Esophagus squamous epithelium (tissue), 5 donors: ENCODE measurements at regions not wholly inside any gene's neighbourhood (a gene's known extent, or its start where the extent isn't known, plus 50 kb on each side); places are given as distances from the start of the nearest gene placed in this dataset.

Experiments
- DNase-seq: peaks from one replicate; lab custom pipeline; 2025; lab: John Stamatoyannopoulos, UW
- H3K27ac ChIP-seq, 4 donors: fragments of 200-600 bp; sonication (generic); one replicate each; pipeline ENCODE4 v1.5.1; 2016 to 2019; ENCODE audit warnings: mild to moderate bottlenecking in 1 of 4
- H3K27me3 ChIP-seq, 4 donors: fragments of 200-600 bp; sonication (generic); 1 replicate in 3 of 4; 2 replicates in 1 of 4; pipeline versions ENCODE4 v1.5.1 to v1.6.0; 2017 to 2021; ENCODE audit warnings: antibody characterized with exemption in 1 of 4
- H3K36me3 ChIP-seq, 3 donors: fragments of 200-600 bp; sonication (generic); one replicate each; pipeline ENCODE4 v1.5.1; 2016 to 2019
- H3K4me1 ChIP-seq, 3 donors: fragments of 200-600 bp; sonication (generic); one replicate each; pipeline ENCODE4 v1.5.1; 2017 to 2019
- H3K4me3 ChIP-seq, 4 donors: fragments of 200-600 bp; sonication (generic); 1 replicate in 3 of 4; 2 replicates in 1 of 4; pipeline ENCODE4 v1.5.1; 2016 to 2019; ENCODE audit warnings: mild to moderate bottlenecking in 2 of 4, moderate library complexity in 1 of 4
- H3K9me3 ChIP-seq, 3 donors: fragments of 200-600 bp; sonication (generic); one replicate each; pipeline ENCODE4 v1.5.1; 2016 to 2019
- POLR2A ChIP-seq, 4 donors: fragments of 450-650 bp; IDR thresholded peaks; one replicate each; pipeline ENCODE4 v1.6.1; 2017; ENCODE audit warnings: antibody characterized with exemption in 4 of 4, mild to moderate bottlenecking in 4 of 4, moderate library complexity in 3 of 4
- WGBS, 2 donors: methylation state at CpG; one replicate each; pipeline ENCODE4 v1.1.5; 2018; 5-methylcytosine and 5-hydroxymethylcytosine counted together
- intact Hi-C: fragments of 100-400 bp; cut with DNase I; formaldehyde crosslinking; loops from one replicate; pipeline ENCODE4 v1.15.0; 2022
- TF ChIP-seq, protein P1 (sequence below), 6 experiments: fragments of 450-650 bp in 4 of 6; fragments of 200-600 bp in 2 of 6; sonication (generic) in 2 of 6; IDR thresholded peaks; one replicate each; pipeline ENCODE4 v1.5.1; 2016 to 2019; ENCODE audit warnings: antibody characterized with exemption in 6 of 6, mild to moderate bottlenecking in 4 of 6, moderate library complexity in 4 of 6
- donor health status: DM: yes; HTN: yes; CAD: no.

DNA sequence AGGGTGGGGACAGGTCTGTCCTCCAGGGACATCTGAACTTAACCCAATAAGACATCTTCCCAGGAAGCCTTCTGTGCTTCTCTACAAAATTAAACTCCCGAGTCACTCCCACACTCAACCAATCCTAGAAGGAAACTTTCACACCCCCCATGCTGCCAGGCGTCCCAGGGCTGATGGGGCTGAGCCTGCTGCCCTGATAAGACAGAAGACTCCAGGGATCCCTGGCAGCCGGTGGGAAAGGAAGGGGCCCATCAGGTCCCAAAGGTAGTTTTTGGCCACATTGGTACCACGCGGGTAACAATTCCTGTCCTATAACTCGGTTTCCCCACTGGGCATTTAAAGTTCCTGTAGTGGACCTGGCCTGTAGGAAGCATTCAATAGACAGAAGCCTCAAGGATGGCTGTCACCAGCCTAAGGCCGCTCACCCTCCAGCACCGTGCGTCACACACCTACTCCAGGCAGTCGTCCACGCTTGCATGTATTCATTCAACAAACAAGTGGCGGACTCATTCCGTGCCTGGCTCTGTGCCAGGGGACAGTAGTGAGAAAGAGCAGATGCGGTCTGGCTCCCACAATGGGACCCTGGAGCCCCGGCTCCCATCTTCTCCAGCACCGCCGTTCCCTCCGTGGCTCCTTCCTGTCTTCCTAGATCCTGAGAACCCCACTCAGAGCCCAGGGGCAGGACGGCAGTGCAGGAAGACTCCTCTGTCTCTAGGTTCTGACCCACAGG is 465.2 kb downstream of the NPHP4 start:
- intact Hi-C loops, result no loop called here
- H3K27ac ChIP-seq, result no peak overlapping the region
- H3K9me3 ChIP-seq, result no peaks in the 10 kb centered on the region
- WGBS, 2 donors, result 76 to 79% methylated on average over 13 to 16 of the region's 19 CpGs
- no peak for DNase-seq
- TF ChIP-seq, protein P1, sequence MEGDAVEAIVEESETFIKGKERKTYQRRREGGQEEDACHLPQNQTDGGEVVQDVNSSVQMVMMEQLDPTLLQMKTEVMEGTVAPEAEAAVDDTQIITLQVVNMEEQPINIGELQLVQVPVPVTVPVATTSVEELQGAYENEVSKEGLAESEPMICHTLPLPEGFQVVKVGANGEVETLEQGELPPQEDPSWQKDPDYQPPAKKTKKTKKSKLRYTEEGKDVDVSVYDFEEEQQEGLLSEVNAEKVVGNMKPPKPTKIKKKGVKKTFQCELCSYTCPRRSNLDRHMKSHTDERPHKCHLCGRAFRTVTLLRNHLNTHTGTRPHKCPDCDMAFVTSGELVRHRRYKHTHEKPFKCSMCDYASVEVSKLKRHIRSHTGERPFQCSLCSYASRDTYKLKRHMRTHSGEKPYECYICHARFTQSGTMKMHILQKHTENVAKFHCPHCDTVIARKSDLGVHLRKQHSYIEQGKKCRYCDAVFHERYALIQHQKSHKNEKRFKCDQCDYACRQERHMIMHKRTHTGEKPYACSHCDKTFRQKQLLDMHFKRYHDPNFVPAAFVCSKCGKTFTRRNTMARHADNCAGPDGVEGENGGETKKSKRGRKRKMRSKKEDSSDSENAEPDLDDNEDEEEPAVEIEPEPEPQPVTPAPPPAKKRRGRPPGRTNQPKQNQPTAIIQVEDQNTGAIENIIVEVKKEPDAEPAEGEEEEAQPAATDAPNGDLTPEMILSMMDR (IDR thresholded peaks at IDR 0.05), result no peak
- no peak for TF ChIP-seq POLR2A (IDR thresholded peaks at IDR 0.05)
- no peaks in the 10 kb centered on the region for H3K36me3 ChIP-seq
- H3K4me3 ChIP-seq, result no peak overlapping the region
- H3K4me1 ChIP-seq, result no peaks in the 10 kb centered on the region
- H3K27me3 ChIP-seq, result peaks cover 0 to 54% (median 0%) of the 10 kb centered on the region in 4 donors

DNA sequence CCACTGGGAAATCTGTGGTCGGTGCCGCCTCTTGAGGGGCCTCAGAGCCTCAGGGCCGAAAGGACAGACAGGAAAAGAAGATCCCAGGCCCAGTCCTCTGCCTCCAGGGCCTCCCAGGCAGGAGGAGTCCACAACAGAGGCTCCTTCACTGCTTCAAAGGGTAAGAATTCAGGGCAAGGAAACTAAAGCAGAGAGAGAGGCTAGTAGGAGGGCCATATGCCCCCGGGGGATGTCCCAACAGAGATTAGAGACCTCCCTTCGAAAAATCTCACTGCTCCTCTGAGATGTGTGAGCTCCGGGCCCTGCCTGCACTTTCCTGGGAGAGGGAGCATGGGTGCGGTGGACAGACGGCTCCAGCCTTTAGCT is 465.9 kb downstream of the NPHP4 start:
- no peak for DNase-seq
- TF ChIP-seq, protein P1 (IDR thresholded peaks at IDR 0.05), result no peak
- TF ChIP-seq POLR2A (IDR thresholded peaks at IDR 0.05), result no peak
- 59% methylated on average over 5 of the region's 8 CpGs; no CpG with 5 or more reads in 1 of the 2 donors for WGBS, 2 donors

DNA sequence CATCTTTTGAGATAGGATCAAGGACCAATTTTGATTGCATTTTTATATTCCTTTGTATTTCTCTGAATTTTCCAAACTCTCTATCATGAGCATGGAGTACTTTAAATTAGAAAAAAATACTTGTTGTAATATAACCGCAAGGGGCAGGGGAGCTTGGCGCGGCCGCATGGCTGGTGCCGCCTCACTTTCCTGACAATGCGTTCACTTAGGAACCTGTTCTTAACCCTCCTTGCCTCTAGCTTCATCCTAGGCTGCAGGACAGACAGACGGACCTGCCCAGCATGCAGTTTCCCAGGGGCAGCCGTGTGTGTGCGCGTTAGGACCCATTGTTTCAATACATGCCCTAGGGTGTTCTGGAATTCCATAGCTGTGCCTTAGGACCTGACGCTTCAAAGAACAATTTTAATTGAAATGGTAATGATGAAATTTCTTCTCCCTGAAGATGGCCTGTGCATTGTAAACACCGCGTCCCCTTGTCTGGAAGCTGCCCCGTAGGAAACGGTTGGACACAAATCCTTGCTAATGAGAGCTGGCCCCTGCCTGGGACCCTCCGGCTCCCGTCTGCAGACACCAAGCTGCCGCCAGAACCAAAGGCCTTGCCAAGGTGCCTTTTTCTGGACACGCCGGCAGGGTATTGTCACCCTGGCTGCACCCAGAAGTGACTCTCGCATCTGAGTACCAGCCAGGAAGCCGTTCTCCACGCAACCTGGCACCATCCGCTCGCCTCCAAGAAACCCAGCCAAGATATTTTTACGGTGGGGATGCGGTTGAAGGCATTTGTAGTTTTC is 466.4 kb downstream of the NPHP4 start:
- H3K36me3 ChIP-seq, result no peaks in the 10 kb centered on the region
- no peaks in the 10 kb centered on the region for H3K4me1 ChIP-seq
- H3K27ac ChIP-seq, result no peak overlapping the region
- TF ChIP-seq POLR2A (IDR thresholded peaks at IDR 0.05), result no peak
- TF ChIP-seq, protein P1 (IDR thresholded peaks at IDR 0.05), result no peak
- intact Hi-C loops, result no loop called here
- H3K27me3 ChIP-seq, result peaks cover 0 to 66% (median 0%) of the 10 kb centered on the region in 4 donors
- 73 to 80% methylated on average over 19 to 22 of the region's 27 CpGs for WGBS, 2 donors
- no peak for DNase-seq
- H3K9me3 ChIP-seq, result no peaks in the 10 kb centered on the region
- H3K4me3 ChIP-seq, result no peak overlapping the region

More for the DNA sequence above, 465.9 kb downstream of the NPHP4 start:
- no peaks in the 10 kb centered on the region for H3K9me3 ChIP-seq
- H3K4me3 ChIP-seq, result no peak overlapping the region
- intact Hi-C loops, result no loop called here
- no peak overlapping the region for H3K27ac ChIP-seq
- no peaks in the 10 kb centered on the region for H3K4me1 ChIP-seq
- H3K27me3 ChIP-seq, result peaks cover 0 to 61% (median 0%) of the 10 kb centered on the region in 4 donors
- no peaks in the 10 kb centered on the region for H3K36me3 ChIP-seq

DNA sequence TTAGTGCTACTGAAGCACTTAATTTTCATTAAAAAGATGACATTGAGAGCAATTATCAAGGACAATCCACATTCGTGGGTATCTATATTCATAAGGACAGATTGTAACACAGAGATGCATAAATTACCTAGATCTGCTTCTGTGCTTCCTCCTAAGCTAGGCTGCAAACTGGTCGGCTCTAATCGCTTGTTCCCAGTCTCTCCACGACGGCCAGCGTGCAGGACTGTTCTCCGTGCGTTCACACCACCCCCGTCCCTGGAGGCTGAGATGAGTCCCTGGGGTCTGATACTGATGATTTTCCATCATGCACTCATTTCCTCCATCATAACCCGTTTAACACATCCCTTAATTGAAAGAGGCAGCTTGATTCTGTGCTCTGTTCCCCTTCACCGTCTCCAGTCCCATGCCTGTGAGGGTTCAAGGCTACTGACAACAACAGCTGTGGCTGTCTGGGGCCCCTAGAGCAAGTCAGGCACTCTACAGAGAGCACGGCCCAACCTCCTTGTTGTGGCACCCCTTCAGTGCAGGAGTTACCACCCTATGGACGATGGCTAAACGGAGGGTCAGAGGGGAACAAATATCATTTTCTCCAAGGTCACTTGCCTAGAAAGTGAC is 469.6 kb downstream of the NPHP4 start:
- Histone ChIP-seq H3K27me3 (peaks cover 0 to 82% (median 0%) of the 10 kb centered on the region in 4 donors), H3K4me1 (no peaks in the 10 kb centered on the region), H3K4me3 (no peak overlapping the region), H3K9me3 (no peaks in the 10 kb centered on the region), H3K36me3 (no peaks in the 10 kb centered on the region), H3K27ac (no peak overlapping the region)
- no peak for DNase-seq
- intact Hi-C loops, result no loop called here
- 55 to 66% methylated on average over 11 to 13 of the region's 14 CpGs for WGBS, 2 donors
- no peak for TF ChIP-seq POLR2A (IDR thresholded peaks at IDR 0.05)
- TF ChIP-seq, protein P1 (IDR thresholded peaks at IDR 0.05), result no peak
